Mesenchymal stem cell (in vitro differentiated cells and primary cell): ENCODE measurements at regions not wholly inside any gene's neighbourhood (a gene's known extent, or its start where the extent isn't known, plus 50 kb on each side); places are given as distances from the start of the nearest gene placed in this dataset.

ENCODE experiments used
- DNase-seq: peaks from one replicate; pipeline ENCODE4 v3.0.0-alpha.2; 2013
- H2AFZ ChIP-seq: one replicate; pipeline ENCODE4 v1.6.1; 2013; ENCODE audit warnings: low read depth, mild to moderate bottlenecking, control low read depth, inconsistent platforms, low read length, moderate library complexity
- H2AK5ac ChIP-seq: 2 replicates; pipeline ENCODE4 v1.6.1; 2013; ENCODE audit warnings: low read length, moderate library complexity, mild to moderate bottlenecking, inconsistent platforms; ENCODE audit not compliant: severe bottlenecking
- H2BK120ac ChIP-seq: one replicate; pipeline ENCODE4 v1.6.1; 2013; ENCODE audit warnings: low read depth, mild to moderate bottlenecking, inconsistent platforms, low read length, moderate library complexity
- H2BK12ac ChIP-seq, 2 experiments: one replicate each; pipeline ENCODE4 v1.6.1; 2013; ENCODE audit warnings: inconsistent platforms in 2 of 2, low read length in 2 of 2, mild to moderate bottlenecking in 2 of 2, moderate library complexity in 2 of 2, control low read depth in 1 of 2
- H2BK15ac ChIP-seq: one replicate; pipeline ENCODE4 v1.6.1; 2013; ENCODE audit warnings: mild to moderate bottlenecking, low read depth, inconsistent platforms; ENCODE audit not compliant: poor library complexity, severe bottlenecking
- H2BK5ac ChIP-seq: 2 replicates; pipeline ENCODE4 v1.6.1; 2013; ENCODE audit warnings: low read depth, mild to moderate bottlenecking, low read length, control low read depth, inconsistent platforms; ENCODE audit not compliant: poor library complexity, severe bottlenecking
- H3K14ac ChIP-seq, 2 experiments: one replicate each; pipeline ENCODE4 v1.6.1; 2013; ENCODE audit warnings: inconsistent platforms in 2 of 2, low read length in 2 of 2, control low read depth in 1 of 2, mild to moderate bottlenecking in 1 of 2, moderate library complexity in 1 of 2
- H3K18ac ChIP-seq, 2 experiments: one replicate each; pipeline ENCODE4 v1.6.1; 2013; ENCODE audit warnings: inconsistent platforms in 2 of 2, low read length in 2 of 2, control low read depth in 1 of 2, low read depth in 1 of 2, mild to moderate bottlenecking in 1 of 2
- H3K23ac ChIP-seq, 2 experiments: one replicate each; pipeline ENCODE4 v1.6.1; 2013; ENCODE audit warnings: inconsistent platforms in 2 of 2, low read length in 2 of 2, mild to moderate bottlenecking in 2 of 2, moderate library complexity in 2 of 2, control low read depth in 1 of 2
- H3K27ac ChIP-seq: 2 replicates; pipeline ENCODE4 v1.5.1; 2013; ENCODE audit warnings: mild to moderate bottlenecking, moderate library complexity, low read length, control low read depth, inconsistent platforms; ENCODE audit not compliant: poor library complexity, severe bottlenecking
- H3K27me3 ChIP-seq, 2 experiments: 2 replicates each; pipeline versions ENCODE4 v1.6.1 to v1.7.0; 2013; ENCODE audit warnings: low read length in 2 of 2, mild to moderate bottlenecking in 2 of 2, moderate library complexity in 2 of 2, control low read depth in 1 of 2, inconsistent platforms in 1 of 2; ENCODE audit not compliant: control insufficient read depth in 1 of 2, insufficient read depth in 1 of 2
- H3K36me3 ChIP-seq, 2 experiments: 2 replicates each; pipeline versions ENCODE4 v1.6.1 to v1.7.0; 2013; ENCODE audit warnings: low read length in 2 of 2, control low read depth in 1 of 2, inconsistent platforms in 1 of 2, low read depth in 1 of 2, mild to moderate bottlenecking in 1 of 2; ENCODE audit not compliant: insufficient read depth in 2 of 2, control insufficient read depth in 1 of 2
- H3K4ac ChIP-seq, 2 experiments: one replicate each; pipeline ENCODE4 v1.6.1; 2013; ENCODE audit warnings: inconsistent platforms in 2 of 2, low read length in 2 of 2, mild to moderate bottlenecking in 2 of 2, moderate library complexity in 2 of 2, control low read depth in 1 of 2, low read depth in 1 of 2
- H3K4me1 ChIP-seq: 2 replicates; pipeline ENCODE4 v1.6.1; 2013; ENCODE audit warnings: low read depth, low read length, control low read depth; ENCODE audit not compliant: control insufficient read depth, insufficient read depth
- H3K4me2 ChIP-seq: 2 replicates; pipeline ENCODE4 v1.6.1; 2013; ENCODE audit warnings: low read length, mild to moderate bottlenecking, inconsistent platforms; ENCODE audit not compliant: poor library complexity, severe bottlenecking
- H3K4me3 ChIP-seq, 2 experiments: 2 replicates each; pipeline versions ENCODE4 v1.5.1 to v1.7.0; 2013; ENCODE audit warnings: low read length in 2 of 2, mild to moderate bottlenecking in 2 of 2, control low read depth in 1 of 2, low read depth in 1 of 2; ENCODE audit not compliant: insufficient read depth in 1 of 2
- H3K79me1 ChIP-seq: replicated peaks from 2 replicates; pipeline ENCODE4 v1.6.1; 2013; ENCODE audit warnings: mild to moderate bottlenecking, control low read depth, low read length, inconsistent platforms; ENCODE audit not compliant: poor library complexity, severe bottlenecking
- H3K9ac ChIP-seq: 2 replicates; pipeline ENCODE4 v1.7.0; 2013; ENCODE audit warnings: mild to moderate bottlenecking, low read length, moderate library complexity
- H3K9me3 ChIP-seq: 2 replicates; pipeline ENCODE4 v1.7.0; 2013; ENCODE audit warnings: mild to moderate bottlenecking, low read length; ENCODE audit not compliant: control insufficient read depth
- H4K8ac ChIP-seq: one replicate; pipeline ENCODE4 v1.6.1; 2013; ENCODE audit warnings: inconsistent platforms, mild to moderate bottlenecking, low read length, moderate library complexity
- H4K91ac ChIP-seq: one replicate; pipeline ENCODE4 v1.6.1; 2013; ENCODE audit warnings: mild to moderate bottlenecking, low read length, inconsistent platforms
- whole genome bisulfite sequencing: methylation state at CpG from one replicate; pipeline ENCODE4 v1.1.7; 2013; ENCODE audit warnings: mixed read lengths; 5-methylcytosine and 5-hydroxymethylcytosine counted together

- Histone ChIP-seq H3K36me3 (peaks cover 0 to 7% of the 10 kb centered on the region in 2 experiments), H3K27ac (no peak overlapping the region), H4K8ac (no peak overlapping the region), H3K4ac (no peak overlapping the region), H3K4me2 (no peak overlapping the region), H3K9ac (no peak overlapping the region), H2AFZ (no peak overlapping the region), H2BK5ac (no peak overlapping the region), H2BK12ac (no peak overlapping the region), H3K9me3 (no peaks in the 10 kb centered on the region), H2BK15ac (no peak overlapping the region), H2AK5ac (no peak overlapping the region), H3K27me3 (no peaks in the 10 kb centered on the region), H3K23ac (no peak overlapping the region), H3K4me1 (no peaks in the 10 kb centered on the region), H3K4me3 (no peak overlapping the region), H3K79me1 (no peaks in the 10 kb centered on the region), H2BK120ac (no peak overlapping the region), H3K18ac (no peak overlapping the region), H3K14ac (no peak overlapping the region), H4K91ac (no peak overlapping the region)
- no peak for DNase-seq
Measured at GRCh38 chr3:106642161-106642560, 735.1 kb upstream of the CCDC54 start.

GRCh38 chr3:106643684-106644161 is 733.5 kb upstream of the CCDC54 start:
- Histone ChIP-seq H2BK12ac (no peak overlapping the region), H2BK120ac (peak overlapping the region; percentile 5), H3K27me3 (no peaks in the 10 kb centered on the region), H3K4ac (no peak overlapping the region), H3K4me1 (no peaks in the 10 kb centered on the region), H4K91ac (no peak overlapping the region), H2BK15ac (no peak overlapping the region), H3K9ac (no peak overlapping the region), H2AFZ (no peak overlapping the region), H3K4me2 (no peak overlapping the region), H3K36me3 (peaks cover 0 to 7% of the 10 kb centered on the region in 2 experiments), H3K14ac (no peak overlapping the region), H3K79me1 (no peaks in the 10 kb centered on the region), H3K4me3 (no peak overlapping the region), H4K8ac (no peak overlapping the region), H3K23ac (no peak overlapping the region), H3K18ac (no peak overlapping the region), H2BK5ac (no peak overlapping the region), H3K27ac (no peak overlapping the region), H2AK5ac (no peak overlapping the region), H3K9me3 (no peaks in the 10 kb centered on the region)
- DNase-seq = no peak
- WGBS = 96% methylated on average over 33 of the region's 33 CpGs

- no peak overlapping the region for H2BK120ac ChIP-seq
- DNase-seq = no peak
- H2AK5ac ChIP-seq = no peak overlapping the region
- H3K18ac ChIP-seq = no peak overlapping the region
- H3K9me3 ChIP-seq = no peaks in the 10 kb centered on the region
- no peak overlapping the region for H4K8ac ChIP-seq
- no peaks in the 10 kb centered on the region for H3K27me3 ChIP-seq
- peak overlapping the region; percentile 17 for H3K9ac ChIP-seq
- no peak overlapping the region for H3K14ac ChIP-seq
- H3K79me1 ChIP-seq = no peaks in the 10 kb centered on the region
- no peak overlapping the region for H4K91ac ChIP-seq
- H2AFZ ChIP-seq = no peak overlapping the region
- H3K4me3 ChIP-seq = no peak overlapping the region
- H3K4me2 ChIP-seq = no peak overlapping the region
- H3K23ac ChIP-seq = no peak overlapping the region
- H2BK5ac ChIP-seq = no peak overlapping the region
- no peak overlapping the region for H2BK12ac ChIP-seq
- H3K27ac ChIP-seq = no peak overlapping the region
- no peaks in the 10 kb centered on the region for H3K36me3 ChIP-seq
- H2BK15ac ChIP-seq = no peak overlapping the region
- 90% methylated on average over 1 of the region's 2 CpGs for WGBS
- H3K4ac ChIP-seq = no peak overlapping the region
- no peaks in the 10 kb centered on the region for H3K4me1 ChIP-seq
Measured at GRCh38 chr3:106673926-106674569, 703.2 kb upstream of the CCDC54 start.

DNA sequence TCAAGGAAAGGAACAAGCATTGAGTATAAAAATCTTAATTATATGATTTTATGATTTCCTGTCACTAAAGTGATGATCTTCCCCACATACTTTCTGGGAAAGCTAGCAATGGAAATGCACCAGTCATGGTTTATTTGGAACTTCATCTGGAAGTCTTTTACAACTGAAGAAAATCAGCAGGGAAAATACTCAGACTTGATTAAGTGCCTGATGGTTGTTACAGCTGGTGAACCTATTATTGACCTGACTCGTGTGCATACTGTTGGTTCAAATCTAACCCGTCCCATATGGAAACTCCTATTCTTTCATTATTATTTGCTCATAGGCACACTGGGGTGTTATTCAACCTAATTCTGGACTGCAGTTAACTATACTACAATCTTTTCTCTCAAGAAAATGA is 701.8 kb upstream of the CCDC54 start:
- no peak overlapping the region for H3K23ac ChIP-seq
- no peak for DNase-seq
- H4K91ac ChIP-seq = no peak overlapping the region
- no peak overlapping the region for H3K4me2 ChIP-seq
- H3K27ac ChIP-seq = no peak overlapping the region
- no peak overlapping the region for H2AK5ac ChIP-seq
- WGBS = 100% methylated on average over 1 of the region's 2 CpGs
- no peak overlapping the region for H3K18ac ChIP-seq
- no peak overlapping the region for H3K4ac ChIP-seq
- H2BK120ac ChIP-seq = no peak overlapping the region
- H3K79me1 ChIP-seq = no peaks in the 10 kb centered on the region
- no peak overlapping the region for H2BK12ac ChIP-seq
- H3K9ac ChIP-seq = no peak overlapping the region
- H2BK5ac ChIP-seq = no peak overlapping the region
- no peaks in the 10 kb centered on the region for H3K27me3 ChIP-seq
- no peaks in the 10 kb centered on the region for H3K36me3 ChIP-seq
- H3K14ac ChIP-seq = no peak overlapping the region
- H2BK15ac ChIP-seq = no peak overlapping the region
- H4K8ac ChIP-seq = no peak overlapping the region
- no peak overlapping the region for H2AFZ ChIP-seq
- H3K9me3 ChIP-seq = no peaks in the 10 kb centered on the region
- no peak overlapping the region for H3K4me3 ChIP-seq
- H3K4me1 ChIP-seq = no peaks in the 10 kb centered on the region
